Activated CD8-positive, alpha-beta memory T cell treated with anti-CD3 and anti-CD28 coated beads, Interleukin-2, amount 50 U/mL, for 24 hours (primary cell): ENCODE measurements at regions not wholly inside any gene's neighbourhood (a gene's known extent, or its start where the extent isn't known, plus 50 kb on each side); places are given as distances from the start of the nearest gene placed in this dataset.

Experiments
- DNase-seq: peaks from one replicate; pipeline ENCODE4 v3.0.0-alpha.2; 2020; ENCODE audit errors: extremely low read depth

DNA sequence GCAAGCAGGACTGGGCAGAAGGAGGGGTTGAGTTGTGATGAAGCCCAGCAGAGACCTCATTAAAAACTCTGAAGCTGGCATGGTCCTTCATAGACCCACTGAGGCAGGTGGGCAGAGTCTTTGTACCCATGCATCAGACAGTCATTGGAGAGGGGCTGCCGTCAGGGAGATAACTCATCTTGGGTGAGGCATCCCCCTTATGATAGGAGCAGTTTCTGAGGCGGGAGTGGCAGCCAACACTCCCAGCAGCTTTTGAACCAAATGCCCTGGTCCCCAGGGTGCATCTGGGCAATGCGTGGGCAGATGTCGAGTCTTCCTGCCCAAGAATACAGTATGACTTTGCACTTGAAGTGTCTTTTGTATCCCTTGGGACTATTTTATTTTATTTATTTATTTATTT is 68.1 kb downstream of the HTR5A start:
- DNase-seq, result no peak

- DNase-seq, result no peak
Observed at GRCh38 chr7:155141562-155141961, 71.4 kb downstream of the HTR5A start.

GRCh38 chr7:155143381-155143780 is 73.3 kb downstream of the HTR5A start:
- DNase-seq, result no peak

GRCh38 chr7:155144371-155144770 is 74.2 kb downstream of the HTR5A start:
- no peak for DNase-seq

DNA sequence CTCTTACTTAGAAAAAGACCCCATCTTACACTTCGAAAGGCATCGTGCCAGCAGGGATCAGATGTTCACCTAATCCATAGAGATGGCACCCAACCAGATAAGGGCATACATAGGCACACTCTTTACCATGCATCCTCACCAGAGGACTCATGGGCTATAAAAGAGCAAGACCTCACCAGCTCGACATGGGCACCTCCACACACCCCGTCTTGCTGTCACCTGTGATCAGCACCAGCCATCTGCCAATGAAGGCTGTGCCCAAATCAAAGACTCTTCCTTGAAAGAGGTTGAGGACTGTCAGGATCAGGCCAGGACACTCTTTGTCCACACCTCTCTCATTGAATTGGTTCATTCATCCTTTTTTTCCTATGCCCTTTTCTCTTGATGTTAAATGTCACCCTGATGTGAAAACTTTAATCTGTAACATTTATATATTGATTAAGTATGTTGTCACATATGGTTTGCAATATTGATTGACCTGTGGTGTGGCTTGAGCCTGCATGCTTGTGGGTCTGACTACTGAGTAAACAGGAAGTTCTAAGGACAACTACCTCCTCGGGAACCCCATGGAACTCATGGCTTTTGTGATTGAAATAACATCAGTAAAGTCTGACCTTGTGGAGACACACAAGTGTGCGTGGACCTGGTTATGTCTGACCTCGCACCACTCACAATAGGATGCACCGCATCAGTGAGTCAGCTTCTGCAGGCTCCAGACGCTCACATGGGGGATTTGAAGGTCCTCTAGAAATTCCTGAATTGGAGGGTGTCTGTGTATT is 75.5 kb downstream of the HTR5A start:
- no peak for DNase-seq

- DNase-seq, result no peak
Observed at GRCh38 chr7:155147172-155147571, 77.0 kb downstream of the HTR5A start.

DNA sequence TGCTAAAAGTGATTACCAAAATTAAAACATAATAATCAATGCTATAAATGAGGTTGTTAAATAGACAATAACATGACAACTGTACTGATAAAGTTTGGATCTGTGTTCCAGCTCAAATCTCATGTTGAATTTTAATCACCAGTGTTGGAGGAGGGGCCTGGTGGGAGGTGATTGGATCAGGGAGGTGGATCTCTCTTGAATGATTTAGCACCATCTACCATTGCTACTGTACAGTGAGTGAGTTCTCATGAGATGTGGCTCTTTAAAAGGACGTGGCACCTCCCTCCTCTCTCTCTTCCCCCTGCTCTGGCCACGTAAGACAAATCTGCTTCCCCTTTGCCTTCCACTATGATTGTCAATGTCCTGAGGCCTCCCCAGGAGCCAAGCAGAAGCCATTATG is 77.5 kb downstream of the HTR5A start:
- no peak for DNase-seq

GRCh38 chr7:155153676-155154075 is 83.6 kb downstream of the HTR5A start:
- no peak for DNase-seq

GRCh38 chr7:155154586-155154985 is 84.5 kb downstream of the HTR5A start:
- DNase-seq, result no peak

DNA sequence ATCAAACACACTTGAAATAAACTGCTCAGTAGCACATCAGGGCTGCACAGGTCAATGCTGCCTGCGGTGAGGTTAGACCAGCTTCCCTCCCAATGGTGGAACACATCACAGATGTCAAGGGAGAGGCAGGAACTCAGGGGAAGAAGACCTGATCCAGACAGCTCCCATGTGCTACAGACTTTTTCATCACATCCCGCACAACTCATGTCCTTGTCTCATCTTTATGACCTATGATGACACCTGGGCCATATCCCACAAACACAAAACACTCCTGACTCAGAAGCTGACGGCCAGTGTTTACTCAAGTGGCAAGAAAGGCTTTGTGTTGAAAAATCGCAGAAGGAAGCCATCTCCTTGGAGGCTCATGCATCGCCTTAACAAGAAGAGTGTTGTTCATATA is 91.6 kb downstream of the HTR5A start:
- DNase-seq, result no peak

DNA sequence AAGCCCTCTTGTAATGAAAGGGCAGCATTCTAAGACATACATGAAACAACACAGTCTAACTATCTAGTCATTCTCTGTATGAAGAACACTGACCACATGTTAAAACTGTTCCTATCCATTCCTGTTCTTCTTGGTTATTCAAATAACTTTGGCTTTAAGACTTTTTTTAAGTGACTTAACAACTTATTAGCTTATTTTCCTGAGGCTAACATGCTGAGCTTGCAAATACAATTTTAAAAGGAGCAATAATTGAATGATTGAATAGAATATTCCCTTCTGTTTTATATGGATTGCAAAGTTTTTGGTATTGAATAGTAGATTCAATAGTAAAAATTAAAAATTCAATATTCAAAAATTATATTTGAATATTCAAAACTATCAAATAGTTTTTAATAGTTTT is 92.3 kb downstream of the HTR5A start:
- no peak for DNase-seq

- no peak for DNase-seq
Observed at GRCh38 chr7:155163696-155164095, 93.6 kb downstream of the HTR5A start.

- no peak for DNase-seq
Observed at GRCh38 chr7:155164316-155164715, 94.2 kb downstream of the HTR5A start.

DNA sequence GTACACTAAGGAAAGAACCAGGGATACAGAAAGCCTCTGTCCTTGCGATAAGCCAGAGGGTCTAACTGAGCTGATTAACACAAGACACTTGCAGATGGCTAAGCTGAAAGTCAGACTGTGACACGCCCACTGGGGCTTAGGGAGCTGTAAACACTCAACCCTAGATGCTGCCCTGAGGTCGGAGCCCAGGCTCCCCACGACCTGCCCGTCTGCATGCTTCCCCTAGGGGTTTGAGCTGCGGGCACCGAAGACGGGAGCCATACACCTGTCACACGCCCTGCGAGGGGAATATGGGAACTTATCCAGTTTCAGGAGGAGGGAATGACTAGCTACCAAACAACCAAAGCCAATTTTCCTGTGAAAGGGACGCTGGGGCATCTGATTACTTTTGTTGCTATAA is 96.0 kb downstream of the HTR5A start:
- DNase-seq, result no peak

DNA sequence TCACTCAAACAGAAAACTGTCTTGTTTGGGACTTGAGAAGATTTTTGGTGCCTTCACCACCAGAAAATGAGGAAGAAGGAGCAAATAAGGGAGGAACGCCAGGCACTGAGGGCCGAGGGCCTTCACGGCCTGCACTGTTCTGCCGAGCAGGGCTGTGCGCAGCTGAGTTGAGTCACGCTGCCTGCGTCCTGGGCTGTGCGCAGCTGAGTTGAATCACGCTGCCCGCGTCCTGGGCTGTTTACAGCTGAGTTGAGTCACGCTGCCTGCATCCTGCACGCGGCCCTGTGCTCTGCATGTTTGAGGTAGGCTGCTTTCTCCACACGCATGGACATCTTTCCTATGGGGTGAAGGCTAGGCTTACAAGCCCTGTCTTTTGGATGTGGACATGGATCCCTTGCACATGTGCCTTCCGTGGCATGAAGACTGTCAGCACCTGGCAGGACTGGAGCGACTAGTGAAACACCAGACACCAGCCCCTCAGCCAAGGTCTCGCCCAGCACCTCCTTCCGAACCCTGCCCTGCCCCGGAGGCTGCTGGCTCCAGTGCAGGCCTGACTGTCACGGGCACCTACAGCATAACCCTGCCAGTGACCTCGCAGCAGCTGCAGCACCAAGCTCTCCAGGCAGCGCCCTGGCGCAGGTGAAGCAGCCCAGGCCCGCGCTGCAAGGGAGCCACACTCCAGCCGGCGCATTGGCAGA is 96.7 kb downstream of the HTR5A start:
- no peak for DNase-seq

GRCh38 chr7:155167706-155168365 is 97.7 kb downstream of the HTR5A start:
- no peak for DNase-seq

DNA sequence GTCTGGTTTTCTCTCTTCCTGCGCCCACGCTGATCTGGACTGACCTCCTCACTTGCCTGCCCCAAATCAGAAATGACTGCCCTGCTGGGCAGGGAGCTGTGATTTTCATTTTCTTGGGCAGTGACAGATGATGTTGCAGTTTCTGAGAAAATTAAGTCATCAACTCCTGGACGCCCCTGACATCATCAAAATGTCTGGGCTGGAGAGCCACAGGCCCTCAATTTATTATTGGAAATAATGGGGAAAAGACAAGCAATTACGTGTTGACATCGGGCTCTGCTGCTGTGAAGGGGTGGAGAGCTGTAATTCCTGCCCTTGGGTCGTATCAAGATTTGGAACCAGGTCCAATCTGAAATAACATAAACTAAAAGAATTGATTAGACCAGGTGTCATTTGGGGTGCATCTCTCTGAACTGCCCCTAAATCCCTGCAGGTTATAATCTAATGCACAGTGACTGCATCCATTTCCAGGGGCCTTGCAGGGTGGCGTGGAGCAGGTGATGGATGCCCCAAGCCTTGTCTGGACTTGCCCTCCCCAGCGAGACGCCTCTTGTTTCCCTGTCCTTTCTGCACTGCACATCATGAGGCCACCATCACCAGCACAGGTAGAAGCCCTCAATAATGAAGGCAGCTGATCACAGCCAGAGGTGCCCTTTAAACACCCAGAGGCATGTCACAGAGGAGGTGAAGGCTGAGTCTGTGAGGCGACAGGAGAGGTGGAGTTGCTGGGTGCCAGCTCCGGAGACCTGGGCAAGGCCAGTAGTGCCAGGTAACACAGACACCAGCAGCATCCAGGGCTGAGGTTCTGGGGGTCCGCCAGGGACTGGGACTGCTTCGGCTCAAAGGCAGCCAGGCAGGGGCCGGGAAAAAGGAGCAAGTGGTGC is 98.7 kb downstream of the HTR5A start:
- DNase-seq, result no peak

DNA sequence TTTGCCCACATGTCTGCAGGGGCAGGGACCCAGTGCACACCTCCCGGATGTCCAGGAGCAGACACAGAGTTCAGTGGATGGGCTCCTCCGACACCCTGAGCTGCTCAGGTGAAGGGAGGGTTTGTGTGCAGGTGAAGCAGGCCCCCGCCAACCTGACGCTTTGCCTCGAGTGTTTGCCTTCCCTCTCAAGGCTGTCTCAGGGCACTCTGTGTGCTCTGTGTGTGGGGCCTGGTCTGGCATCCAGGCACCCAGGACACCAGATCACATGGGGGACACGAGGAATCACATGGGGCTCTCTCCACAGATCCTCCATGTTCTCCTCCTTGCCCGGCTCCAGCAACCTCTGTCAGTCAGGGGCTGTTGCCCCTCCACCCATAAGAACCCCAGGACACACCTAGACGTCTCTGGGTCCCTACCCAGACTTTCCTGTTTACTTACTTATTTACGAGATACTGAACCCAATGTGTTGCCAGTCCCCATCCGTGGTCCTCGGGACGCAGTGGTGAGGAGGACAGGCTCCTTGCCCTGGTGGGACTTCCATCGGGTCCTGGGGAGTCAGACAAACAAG is 99.5 kb downstream of the HTR5A start:
- no peak for DNase-seq

GRCh38 chr7:155170331-155170730 is 100.2 kb downstream of the HTR5A start:
- DNase-seq, result no peak

- no peak for DNase-seq
Observed at GRCh38 chr7:155172141-155172540, 102.0 kb downstream of the HTR5A start.

GRCh38 chr7:155173905-155174304 is 103.8 kb downstream of the HTR5A start:
- no peak for DNase-seq

GRCh38 chr7:155178096-155178495 is 108.0 kb downstream of the HTR5A start:
- no peak for DNase-seq
